HepG2 (cell line): ENCODE measurements at regions not wholly inside any gene's neighbourhood (a gene's known extent, or its start where the extent isn't known, plus 50 kb on each side); places are given as distances from the start of the nearest gene placed in this dataset.

Experiments
- IRX3 ChIP-seq: sonication (generic); formaldehyde crosslinking; IDR thresholded peaks from 2 replicates; pipeline ENCODE4 v1.8.1; 2023; ENCODE audit warnings: mild to moderate bottlenecking, low read depth, missing genetic modification reagents, borderline replicate concordance
- KDM1A ChIP-seq: IDR thresholded peaks from 2 replicates; pipeline ENCODE4 v1.6.1; 2016; ENCODE audit warnings: missing compliant biosample characterization
- NFYB ChIP-seq: sonication (generic); formaldehyde crosslinking; IDR thresholded peaks from 2 replicates; pipeline ENCODE4 v1.4.0; 2020; ENCODE audit warnings: missing genetic modification reagents
- TF ChIP-seq, protein P1 (sequence below): sonication (generic); formaldehyde crosslinking; IDR thresholded peaks from 2 replicates; pipeline ENCODE4 v1.5.0; 2020; ENCODE audit warnings: mild to moderate bottlenecking, missing genetic modification reagents, moderate library complexity

DNA sequence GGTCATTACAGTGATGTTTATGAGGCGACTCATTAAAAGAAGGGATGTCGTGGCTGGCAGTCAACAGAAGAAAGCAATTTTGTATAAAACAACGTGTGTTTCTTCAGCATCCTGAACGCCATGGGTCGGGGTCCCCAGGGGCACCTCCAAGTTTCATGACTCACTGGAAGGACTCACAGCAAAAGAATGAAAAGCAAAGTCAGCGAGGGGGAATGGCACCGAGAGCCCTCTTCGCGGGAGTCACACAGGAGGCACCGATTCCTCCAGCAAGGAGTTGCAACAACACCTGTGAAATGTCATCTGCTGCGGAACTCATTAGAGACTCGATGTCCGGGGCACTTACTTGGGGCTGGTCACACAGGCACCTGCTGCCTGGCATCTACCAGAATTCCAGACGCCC is 130.7 kb upstream of the PEG3 start:
- TF ChIP-seq IRX3 (CRISPR knock-in tag) (no peak), NFYB (CRISPR knock-in tag) (no peak), KDM1A (CRISPR knock-in tag) (no peak)
- TF ChIP-seq, protein P1, sequence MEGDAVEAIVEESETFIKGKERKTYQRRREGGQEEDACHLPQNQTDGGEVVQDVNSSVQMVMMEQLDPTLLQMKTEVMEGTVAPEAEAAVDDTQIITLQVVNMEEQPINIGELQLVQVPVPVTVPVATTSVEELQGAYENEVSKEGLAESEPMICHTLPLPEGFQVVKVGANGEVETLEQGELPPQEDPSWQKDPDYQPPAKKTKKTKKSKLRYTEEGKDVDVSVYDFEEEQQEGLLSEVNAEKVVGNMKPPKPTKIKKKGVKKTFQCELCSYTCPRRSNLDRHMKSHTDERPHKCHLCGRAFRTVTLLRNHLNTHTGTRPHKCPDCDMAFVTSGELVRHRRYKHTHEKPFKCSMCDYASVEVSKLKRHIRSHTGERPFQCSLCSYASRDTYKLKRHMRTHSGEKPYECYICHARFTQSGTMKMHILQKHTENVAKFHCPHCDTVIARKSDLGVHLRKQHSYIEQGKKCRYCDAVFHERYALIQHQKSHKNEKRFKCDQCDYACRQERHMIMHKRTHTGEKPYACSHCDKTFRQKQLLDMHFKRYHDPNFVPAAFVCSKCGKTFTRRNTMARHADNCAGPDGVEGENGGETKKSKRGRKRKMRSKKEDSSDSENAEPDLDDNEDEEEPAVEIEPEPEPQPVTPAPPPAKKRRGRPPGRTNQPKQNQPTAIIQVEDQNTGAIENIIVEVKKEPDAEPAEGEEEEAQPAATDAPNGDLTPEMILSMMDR (CRISPR knock-in tag): no peak
